GM18517 (cell line): ENCODE measurements at regions not wholly inside any gene's neighbourhood (a gene's known extent, or its start where the extent isn't known, plus 50 kb on each side); places are given as distances from the start of the nearest gene placed in this dataset.

Experiments used
- ATAC-seq: cut with Tn5 transposase; IDR thresholded peaks from one replicate; pipeline ENCODE4 v1.9.1; 2021; ENCODE audit warnings: mild to moderate bottlenecking, moderate library complexity; ENCODE audit not compliant: unreplicated experiment

- ATAC-seq: no peak
Observed at GRCh38 chr7:52897713-52898112, 137.7 kb upstream of the POM121L12 start.

- no peak for ATAC-seq
Observed at GRCh38 chr7:52897288-52897687, 138.1 kb upstream of the POM121L12 start.

DNA sequence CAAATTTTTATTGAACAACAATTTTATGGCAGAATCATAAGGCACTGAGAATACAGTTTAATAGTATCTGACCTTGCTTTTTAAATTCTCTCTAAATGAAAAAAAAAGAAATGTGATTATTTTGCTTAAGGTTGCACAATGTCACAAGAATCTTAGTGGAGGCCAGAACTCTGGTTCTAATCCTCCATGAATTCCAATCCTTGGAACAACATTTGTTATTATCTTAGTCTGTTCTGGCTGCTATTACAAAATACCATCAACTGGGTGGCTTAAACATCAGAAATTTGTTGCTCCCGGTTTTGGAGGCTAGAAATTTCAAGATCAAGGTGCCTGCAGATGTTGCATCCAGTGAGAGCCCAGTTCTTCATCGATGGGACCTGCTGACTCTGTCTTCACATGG is 158.2 kb upstream of the POM121L12 start:
- ATAC-seq: no peak

GRCh38 chr7:52876402-52876801 is 159.0 kb upstream of the POM121L12 start:
- ATAC-seq: no peak

DNA sequence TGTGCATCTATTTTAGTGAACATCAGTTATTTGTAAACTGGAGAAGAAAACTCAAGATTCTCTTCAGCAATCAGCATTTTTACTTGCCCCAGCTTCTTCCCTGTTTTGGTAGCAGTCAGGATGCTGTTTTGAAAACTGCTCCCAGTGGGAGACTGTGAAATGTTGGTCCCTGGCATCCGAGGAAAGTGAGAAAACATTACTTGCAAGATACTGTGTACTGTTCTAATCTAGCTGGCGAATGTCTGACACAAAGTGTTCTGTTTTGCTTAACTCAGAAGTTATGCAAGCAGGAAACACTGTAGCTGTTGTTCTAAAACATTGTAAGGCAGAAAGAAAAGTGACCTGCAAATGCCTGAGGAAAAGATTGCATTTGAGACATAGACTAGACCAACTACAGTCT is 171.8 kb upstream of the POM121L12 start:
- no peak for ATAC-seq

DNA sequence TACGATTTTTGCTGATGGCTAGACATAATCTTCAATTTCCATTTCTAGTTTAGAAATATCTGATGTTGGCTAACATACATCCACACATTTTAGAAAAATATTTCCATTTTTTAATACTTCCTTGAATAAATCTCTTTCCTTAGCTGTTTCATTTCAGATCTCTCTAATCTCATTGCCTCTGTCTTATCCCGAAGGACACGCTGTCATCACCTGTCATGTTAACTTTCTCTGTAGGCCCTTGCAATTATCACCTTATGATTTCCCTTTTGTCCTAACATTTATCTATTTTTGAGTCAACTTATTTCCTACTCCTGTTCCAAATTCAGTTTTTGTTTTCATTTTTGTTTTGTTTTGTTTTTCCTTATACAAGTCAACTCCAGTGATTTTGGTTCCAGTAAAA is 173.1 kb upstream of the POM121L12 start:
- ATAC-seq: no peak

GRCh38 chr7:52857367-52857766 is 178.1 kb upstream of the POM121L12 start:
- ATAC-seq: no peak

GRCh38 chr7:52854681-52855080 is 180.8 kb upstream of the POM121L12 start:
- ATAC-seq: no peak

GRCh38 chr7:52851547-52851946 is 183.9 kb upstream of the POM121L12 start:
- no peak for ATAC-seq

- ATAC-seq: no peak
Observed at GRCh38 chr7:52843436-52843835, 192.0 kb upstream of the POM121L12 start.

DNA sequence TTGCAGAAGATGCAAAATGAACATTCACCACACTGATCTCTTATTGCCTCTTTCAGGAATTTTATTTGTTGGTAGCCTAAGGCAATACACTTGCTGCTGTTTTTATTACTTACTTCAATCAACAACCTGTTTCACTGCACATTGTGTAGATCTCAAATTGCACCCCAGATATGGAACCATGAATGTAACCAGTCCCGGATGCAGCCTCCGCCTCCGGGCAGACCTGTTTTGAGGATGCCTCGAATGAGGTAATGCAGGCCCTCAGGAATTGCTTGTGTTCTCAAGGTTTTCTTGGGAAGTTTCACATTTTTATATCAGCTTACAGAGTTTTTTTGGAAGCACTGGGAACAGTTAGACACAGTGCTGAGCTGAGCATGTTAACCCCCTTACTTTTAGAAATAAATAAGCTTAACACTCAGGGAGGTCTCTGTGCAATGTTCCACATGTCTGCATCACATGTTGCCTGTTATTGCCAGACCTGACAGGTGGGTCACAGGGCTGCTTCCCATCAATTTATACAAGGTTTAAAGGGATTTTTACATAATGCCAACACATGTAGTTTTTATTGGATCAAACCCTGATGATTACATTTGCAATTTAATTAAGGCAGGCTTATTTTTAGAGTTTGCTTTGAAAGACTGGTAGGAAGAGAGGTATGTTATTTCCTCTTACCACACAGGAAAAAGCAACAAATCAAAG is 193.1 kb upstream of the POM121L12 start:
- ATAC-seq: no peak

DNA sequence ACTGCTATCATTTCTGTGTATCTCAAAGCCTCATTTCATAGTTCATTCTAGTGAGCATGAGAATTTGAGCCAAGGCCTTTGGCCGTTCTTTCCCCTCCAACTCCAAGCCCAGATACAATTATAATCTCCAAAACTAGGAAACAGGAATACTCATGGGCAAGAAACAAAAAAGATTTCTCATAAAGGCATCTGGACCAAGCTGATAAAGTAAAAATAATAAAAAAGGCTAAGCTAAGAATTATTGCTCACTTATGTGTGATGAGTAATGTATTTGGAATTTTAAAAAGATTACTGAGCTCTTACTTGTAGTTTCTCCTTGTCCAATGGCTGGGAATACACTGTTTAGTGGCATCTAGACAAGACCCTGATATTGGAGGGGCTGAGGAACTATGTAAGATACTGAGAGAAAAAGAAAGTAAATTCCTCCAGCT is 196.4 kb upstream of the POM121L12 start:
- no peak for ATAC-seq

DNA sequence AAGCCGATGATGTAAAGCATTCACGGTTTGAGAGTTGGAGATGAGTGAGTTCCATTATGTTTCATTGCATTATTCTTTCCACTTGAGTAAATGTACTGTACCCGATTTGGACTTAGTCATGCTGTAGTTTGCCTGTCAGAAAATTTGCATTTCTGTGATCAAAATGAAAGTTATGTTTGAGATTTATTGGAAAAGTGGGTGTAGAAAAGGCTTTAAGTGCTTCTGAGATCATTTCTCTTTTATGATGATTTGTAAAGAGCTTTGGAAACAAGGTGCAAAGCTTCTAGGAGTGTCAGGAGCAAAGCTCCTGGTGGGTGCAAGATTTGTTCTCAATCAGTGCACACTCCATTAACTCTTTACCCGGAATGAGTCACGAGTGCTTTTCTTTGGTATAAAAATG is 204.1 kb upstream of the POM121L12 start:
- no peak for ATAC-seq

DNA sequence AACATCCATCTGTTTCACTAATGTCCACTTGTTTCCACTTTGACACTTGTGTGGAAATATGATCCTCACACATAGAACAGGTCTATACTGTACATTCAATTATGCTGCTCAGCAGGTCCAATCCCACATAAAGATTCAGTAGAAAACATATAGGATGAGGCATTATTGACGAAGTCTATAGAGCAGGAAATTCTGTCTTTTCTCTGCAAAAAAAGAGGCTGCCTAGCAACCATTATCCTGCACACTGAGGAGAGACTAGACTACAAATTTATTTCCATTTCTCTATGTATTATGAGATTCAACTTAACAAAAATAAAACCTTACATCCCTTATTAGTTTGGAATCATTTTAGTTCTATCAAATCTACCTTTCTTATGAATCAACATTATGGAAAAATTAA is 204.6 kb upstream of the POM121L12 start:
- ATAC-seq: no peak

- ATAC-seq: no peak
Observed at GRCh38 chr7:52826515-52827265, 208.7 kb upstream of the POM121L12 start.

- ATAC-seq: no peak
Observed at GRCh38 chr7:52825611-52826010, 209.8 kb upstream of the POM121L12 start.

GRCh38 chr7:52811537-52811936 is 223.9 kb upstream of the POM121L12 start:
- no peak for ATAC-seq

DNA sequence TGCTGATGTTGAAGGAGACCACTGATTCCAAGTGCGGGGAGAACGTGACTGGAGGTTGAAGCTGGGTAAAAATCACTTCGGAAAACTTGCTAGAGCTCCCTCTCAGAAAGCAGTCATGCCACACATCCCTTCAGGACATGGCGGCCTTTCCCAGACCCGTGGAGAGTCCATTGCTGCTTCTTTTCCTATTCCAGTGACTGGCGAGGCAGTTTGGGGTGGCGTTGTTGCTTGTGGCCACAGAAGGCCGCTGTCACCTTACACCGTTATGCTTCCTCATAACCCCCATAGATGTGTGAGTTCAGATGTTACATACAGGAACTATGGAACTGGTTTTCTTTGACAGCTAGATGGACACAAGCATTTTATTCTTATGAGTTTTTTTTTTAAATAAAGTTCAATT is 235.6 kb upstream of the POM121L12 start:
- ATAC-seq: no peak

DNA sequence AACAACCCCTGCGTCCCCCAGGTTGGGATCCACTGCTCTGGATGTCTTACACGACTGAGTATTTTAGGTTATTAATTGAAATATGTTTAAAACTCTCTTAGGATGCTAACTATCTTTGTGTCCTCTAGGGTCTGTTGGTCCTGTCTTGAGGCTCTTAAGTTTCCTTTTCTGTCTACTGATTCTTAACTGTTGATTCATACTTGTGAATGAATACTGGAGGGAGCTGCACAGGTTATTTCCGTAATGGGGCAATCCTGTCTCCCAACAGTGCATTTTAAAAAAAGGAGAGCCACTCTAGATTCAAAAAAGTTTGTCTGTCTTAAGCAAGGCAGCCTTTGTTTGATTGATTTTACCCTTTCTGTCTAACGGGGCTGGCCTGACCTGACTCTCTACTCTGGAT is 237.6 kb upstream of the POM121L12 start:
- ATAC-seq: no peak

DNA sequence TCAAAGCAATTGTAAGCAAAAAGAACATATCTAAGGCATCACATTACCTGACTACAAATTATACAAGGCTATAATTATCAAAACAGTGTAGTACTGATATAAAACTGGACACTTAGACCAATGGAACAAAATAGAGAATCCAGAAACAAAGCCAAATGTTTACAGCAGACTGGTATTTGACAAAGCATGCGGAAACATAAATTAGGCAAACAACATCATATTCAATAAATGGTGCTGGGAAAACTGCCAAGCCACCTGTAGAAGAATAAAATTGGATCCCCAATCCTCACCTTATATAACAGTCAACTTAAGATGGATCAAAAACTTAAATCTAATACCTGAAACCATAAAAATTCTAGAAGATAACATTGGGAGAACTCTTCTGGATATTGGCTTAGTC is 240.8 kb upstream of the POM121L12 start:
- ATAC-seq: no peak

GRCh38 chr7:52791176-52791700 is 244.2 kb upstream of the POM121L12 start:
- ATAC-seq: no peak

- no peak for ATAC-seq
Observed at GRCh38 chr7:52786174-52786573, 249.3 kb upstream of the POM121L12 start.
